HG03280 (cell line): ENCODE measurements at regions not wholly inside any gene's neighbourhood (a gene's known extent, or its start where the extent isn't known, plus 50 kb on each side); places are given as distances from the start of the nearest gene placed in this dataset.
A peak's percentile ranks its signal among the peaks of the same experiment; 100 is the strongest.
"Not testable (repeated sequence)": the region's sequence is repeated elsewhere in the genome, so short reads cannot be mapped to it uniquely, and the experiment has no call there.

Experiments used
- ATAC-seq: cut with Tn5 transposase; IDR thresholded peaks from one replicate; pipeline ENCODE4 v1.9.1; 2021; ENCODE audit warnings: mild to moderate bottlenecking, moderate library complexity; ENCODE audit not compliant: unreplicated experiment

- ATAC-seq = no peak
Measured at GRCh38 chr16:75780669-75781068, 54.4 kb upstream of the CPHXL start.

GRCh38 chr16:75781683-75782343 lies 55.5 kb upstream of the CPHXL start:
- no peak for ATAC-seq

- ATAC-seq = no peak
Measured at GRCh38 chr16:75787440-75787839, 61.1 kb upstream of the CPHXL start.

GRCh38 chr16:75789237-75789636 lies 62.9 kb upstream of the CPHXL start:
- ATAC-seq = peak; percentile 73

GRCh38 chr16:75792771-75793492 lies 66.6 kb upstream of the CPHXL start:
- ATAC-seq = no peak

- no peak for ATAC-seq
Measured at GRCh38 chr16:75793641-75794040, 67.4 kb upstream of the CPHXL start.

GRCh38 chr16:75794426-75794825 lies 68.1 kb upstream of the CPHXL start:
- ATAC-seq = no peak

- peak; percentile 49 for ATAC-seq
Measured at GRCh38 chr16:75798714-75799113, 72.4 kb upstream of the CPHXL start.

- ATAC-seq = no peak
Measured at GRCh38 chr16:75801307-75801706, 75.0 kb upstream of the CPHXL start.

GRCh38 chr16:75803753-75804152 lies 77.5 kb upstream of the CPHXL start:
- ATAC-seq = no peak

GRCh38 chr16:75804368-75804767 lies 78.1 kb upstream of the CPHXL start:
- no peak for ATAC-seq

GRCh38 chr16:75805946-75806345 lies 79.7 kb upstream of the CPHXL start:
- ATAC-seq = no peak

GRCh38 chr16:75806487-75806886 lies 80.2 kb upstream of the CPHXL start:
- ATAC-seq = no peak

- ATAC-seq = no peak
Measured at GRCh38 chr16:75810342-75810741, 84.1 kb upstream of the CPHXL start.

GRCh38 chr16:75811020-75811634 lies 84.8 kb upstream of the CPHXL start:
- no peak for ATAC-seq

- ATAC-seq = no peak
Measured at GRCh38 chr16:75818491-75818890, 92.2 kb upstream of the CPHXL start.

- no peak for ATAC-seq
Measured at GRCh38 chr16:75820672-75821071, 94.4 kb upstream of the CPHXL start.

- no peak for ATAC-seq
Measured at GRCh38 chr16:75821117-75821516, 94.8 kb upstream of the CPHXL start.

GRCh38 chr16:75825750-75826149 lies 99.5 kb upstream of the CPHXL start:
- ATAC-seq = not testable (repeated sequence)

- not testable (repeated sequence) for ATAC-seq
Measured at GRCh38 chr16:75827372-75828038, 101.2 kb upstream of the CPHXL start.

GRCh38 chr16:75833385-75833784 lies 107.1 kb upstream of the CPHXL start:
- ATAC-seq = not testable (repeated sequence)
